ENCODE measurements at regions not wholly inside any gene's neighbourhood (a gene's known extent, or its start where the extent isn't known, plus 50 kb on each side); places are given as distances from the start of the nearest gene placed in this dataset.

DNA sequence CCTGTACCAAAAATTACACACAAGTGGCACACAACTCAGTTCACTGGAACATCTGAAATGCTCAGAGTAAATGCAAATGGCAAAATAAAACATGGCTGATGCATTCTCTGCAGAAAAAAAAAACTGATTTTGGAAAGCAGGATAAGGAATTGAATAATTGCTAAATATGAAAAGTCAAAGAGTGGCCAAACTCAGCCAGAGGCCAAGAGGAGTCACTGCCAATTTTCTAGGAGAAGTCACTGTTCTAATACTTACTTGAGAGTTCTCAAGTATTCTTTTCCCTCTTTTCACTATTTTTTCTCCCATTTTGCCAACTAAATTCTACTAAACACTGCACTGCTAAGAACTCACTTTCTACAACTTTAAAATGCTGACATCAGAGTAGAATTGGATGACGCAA, 1018.6 kb downstream of the TUSC7 start:
- no peak for TF ChIP-seq JUNB (IDR thresholded peaks at IDR 0.05; ENCODE audit: unreplicated experiment)
- no peak for TF ChIP-seq ZNF114 (CRISPR knock-in tag; IDR thresholded peaks at IDR 0.05)
- TF ChIP-seq EZH2 (IDR thresholded peaks at IDR 0.05; ENCODE audit: low read depth, unreplicated experiment): no peak
- TF ChIP-seq, protein P1, sequence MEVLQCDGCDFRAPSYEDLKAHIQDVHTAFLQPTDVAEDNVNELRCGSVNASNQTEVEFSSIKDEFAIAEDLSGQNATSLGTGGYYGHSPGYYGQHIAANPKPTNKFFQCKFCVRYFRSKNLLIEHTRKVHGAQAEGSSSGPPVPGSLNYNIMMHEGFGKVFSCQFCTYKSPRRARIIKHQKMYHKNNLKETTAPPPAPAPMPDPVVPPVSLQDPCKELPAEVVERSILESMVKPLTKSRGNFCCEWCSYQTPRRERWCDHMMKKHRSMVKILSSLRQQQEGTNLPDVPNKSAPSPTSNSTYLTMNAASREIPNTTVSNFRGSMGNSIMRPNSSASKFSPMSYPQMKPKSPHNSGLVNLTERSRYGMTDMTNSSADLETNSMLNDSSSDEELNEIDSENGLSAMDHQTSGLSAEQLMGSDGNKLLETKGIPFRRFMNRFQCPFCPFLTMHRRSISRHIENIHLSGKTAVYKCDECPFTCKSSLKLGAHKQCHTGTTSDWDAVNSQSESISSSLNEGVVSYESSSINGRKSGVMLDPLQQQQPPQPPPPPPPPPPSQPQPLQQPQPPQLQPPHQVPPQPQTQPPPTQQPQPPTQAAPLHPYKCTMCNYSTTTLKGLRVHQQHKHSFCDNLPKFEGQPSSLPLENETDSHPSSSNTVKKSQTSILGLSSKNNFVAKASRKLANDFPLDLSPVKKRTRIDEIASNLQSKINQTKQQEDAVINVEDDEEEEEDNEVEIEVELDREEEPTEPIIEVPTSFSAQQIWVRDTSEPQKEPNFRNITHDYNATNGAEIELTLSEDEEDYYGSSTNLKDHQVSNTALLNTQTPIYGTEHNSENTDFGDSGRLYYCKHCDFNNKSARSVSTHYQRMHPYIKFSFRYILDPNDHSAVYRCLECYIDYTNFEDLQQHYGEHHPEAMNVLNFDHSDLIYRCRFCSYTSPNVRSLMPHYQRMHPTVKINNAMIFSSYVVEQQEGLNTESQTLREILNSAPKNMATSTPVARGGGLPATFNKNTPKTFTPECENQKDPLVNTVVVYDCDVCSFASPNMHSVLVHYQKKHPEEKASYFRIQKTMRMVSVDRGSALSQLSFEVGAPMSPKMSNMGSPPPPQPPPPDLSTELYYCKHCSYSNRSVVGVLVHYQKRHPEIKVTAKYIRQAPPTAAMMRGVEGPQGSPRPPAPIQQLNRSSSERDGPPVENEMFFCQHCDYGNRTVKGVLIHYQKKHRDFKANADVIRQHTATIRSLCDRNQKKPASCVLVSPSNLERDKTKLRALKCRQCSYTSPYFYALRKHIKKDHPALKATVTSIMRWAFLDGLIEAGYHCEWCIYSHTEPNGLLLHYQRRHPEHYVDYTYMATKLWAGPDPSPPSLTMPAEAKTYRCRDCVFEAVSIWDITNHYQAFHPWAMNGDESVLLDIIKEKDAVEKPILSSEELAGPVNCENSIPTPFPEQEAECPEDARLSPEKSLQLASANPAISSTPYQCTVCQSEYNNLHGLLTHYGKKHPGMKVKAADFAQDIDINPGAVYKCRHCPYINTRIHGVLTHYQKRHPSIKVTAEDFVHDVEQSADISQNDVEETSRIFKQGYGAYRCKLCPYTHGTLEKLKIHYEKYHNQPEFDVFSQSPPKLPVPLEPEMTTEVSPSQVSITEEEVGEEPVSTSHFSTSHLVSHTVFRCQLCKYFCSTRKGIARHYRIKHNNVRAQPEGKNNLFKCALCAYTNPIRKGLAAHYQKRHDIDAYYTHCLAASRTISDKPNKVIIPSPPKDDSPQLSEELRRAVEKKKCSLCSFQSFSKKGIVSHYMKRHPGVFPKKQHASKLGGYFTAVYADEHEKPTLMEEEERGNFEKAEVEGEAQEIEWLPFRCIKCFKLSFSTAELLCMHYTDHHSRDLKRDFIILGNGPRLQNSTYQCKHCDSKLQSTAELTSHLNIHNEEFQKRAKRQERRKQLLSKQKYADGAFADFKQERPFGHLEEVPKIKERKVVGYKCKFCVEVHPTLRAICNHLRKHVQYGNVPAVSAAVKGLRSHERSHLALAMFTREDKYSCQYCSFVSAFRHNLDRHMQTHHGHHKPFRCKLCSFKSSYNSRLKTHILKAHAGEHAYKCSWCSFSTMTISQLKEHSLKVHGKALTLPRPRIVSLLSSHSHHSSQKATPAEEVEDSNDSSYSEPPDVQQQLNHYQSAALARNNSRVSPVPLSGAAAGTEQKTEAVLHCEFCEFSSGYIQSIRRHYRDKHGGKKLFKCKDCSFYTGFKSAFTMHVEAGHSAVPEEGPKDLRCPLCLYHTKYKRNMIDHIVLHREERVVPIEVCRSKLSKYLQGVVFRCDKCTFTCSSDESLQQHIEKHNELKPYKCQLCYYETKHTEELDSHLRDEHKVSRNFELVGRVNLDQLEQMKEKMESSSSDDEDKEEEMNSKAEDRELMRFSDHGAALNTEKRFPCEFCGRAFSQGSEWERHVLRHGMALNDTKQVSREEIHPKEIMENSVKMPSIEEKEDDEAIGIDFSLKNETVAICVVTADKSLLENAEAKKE (CRISPR knock-in tag; IDR thresholded peaks at IDR 0.05): no peak
- TF ChIP-seq, protein P2, sequence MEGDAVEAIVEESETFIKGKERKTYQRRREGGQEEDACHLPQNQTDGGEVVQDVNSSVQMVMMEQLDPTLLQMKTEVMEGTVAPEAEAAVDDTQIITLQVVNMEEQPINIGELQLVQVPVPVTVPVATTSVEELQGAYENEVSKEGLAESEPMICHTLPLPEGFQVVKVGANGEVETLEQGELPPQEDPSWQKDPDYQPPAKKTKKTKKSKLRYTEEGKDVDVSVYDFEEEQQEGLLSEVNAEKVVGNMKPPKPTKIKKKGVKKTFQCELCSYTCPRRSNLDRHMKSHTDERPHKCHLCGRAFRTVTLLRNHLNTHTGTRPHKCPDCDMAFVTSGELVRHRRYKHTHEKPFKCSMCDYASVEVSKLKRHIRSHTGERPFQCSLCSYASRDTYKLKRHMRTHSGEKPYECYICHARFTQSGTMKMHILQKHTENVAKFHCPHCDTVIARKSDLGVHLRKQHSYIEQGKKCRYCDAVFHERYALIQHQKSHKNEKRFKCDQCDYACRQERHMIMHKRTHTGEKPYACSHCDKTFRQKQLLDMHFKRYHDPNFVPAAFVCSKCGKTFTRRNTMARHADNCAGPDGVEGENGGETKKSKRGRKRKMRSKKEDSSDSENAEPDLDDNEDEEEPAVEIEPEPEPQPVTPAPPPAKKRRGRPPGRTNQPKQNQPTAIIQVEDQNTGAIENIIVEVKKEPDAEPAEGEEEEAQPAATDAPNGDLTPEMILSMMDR (conservative IDR thresholded peaks at IDR 0.05; ENCODE audit: low read depth in 2 of 2): no peak
- TF ChIP-seq NANOG (IDR thresholded peaks at IDR 0.05; ENCODE audit: borderline replicate concordance): no peak
- TF ChIP-seq CREB1 (CRISPR knock-in tag; IDR thresholded peaks at IDR 0.05; ENCODE audit: low read depth): no peak
- TF ChIP-seq POLR2AphosphoS5 (IDR thresholded peaks at IDR 0.05; ENCODE audit: low read depth): no peak
- no peak for TF ChIP-seq EZH2phosphoT487 (IDR thresholded peaks at IDR 0.05; ENCODE audit: unreplicated experiment)
- TF ChIP-seq STAT1 (IDR thresholded peaks at IDR 0.05; ENCODE audit: unreplicated experiment): no peak
- TF ChIP-seq, protein P3, sequence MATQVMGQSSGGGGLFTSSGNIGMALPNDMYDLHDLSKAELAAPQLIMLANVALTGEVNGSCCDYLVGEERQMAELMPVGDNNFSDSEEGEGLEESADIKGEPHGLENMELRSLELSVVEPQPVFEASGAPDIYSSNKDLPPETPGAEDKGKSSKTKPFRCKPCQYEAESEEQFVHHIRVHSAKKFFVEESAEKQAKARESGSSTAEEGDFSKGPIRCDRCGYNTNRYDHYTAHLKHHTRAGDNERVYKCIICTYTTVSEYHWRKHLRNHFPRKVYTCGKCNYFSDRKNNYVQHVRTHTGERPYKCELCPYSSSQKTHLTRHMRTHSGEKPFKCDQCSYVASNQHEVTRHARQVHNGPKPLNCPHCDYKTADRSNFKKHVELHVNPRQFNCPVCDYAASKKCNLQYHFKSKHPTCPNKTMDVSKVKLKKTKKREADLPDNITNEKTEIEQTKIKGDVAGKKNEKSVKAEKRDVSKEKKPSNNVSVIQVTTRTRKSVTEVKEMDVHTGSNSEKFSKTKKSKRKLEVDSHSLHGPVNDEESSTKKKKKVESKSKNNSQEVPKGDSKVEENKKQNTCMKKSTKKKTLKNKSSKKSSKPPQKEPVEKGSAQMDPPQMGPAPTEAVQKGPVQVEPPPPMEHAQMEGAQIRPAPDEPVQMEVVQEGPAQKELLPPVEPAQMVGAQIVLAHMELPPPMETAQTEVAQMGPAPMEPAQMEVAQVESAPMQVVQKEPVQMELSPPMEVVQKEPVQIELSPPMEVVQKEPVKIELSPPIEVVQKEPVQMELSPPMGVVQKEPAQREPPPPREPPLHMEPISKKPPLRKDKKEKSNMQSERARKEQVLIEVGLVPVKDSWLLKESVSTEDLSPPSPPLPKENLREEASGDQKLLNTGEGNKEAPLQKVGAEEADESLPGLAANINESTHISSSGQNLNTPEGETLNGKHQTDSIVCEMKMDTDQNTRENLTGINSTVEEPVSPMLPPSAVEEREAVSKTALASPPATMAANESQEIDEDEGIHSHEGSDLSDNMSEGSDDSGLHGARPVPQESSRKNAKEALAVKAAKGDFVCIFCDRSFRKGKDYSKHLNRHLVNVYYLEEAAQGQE (IDR thresholded peaks at IDR 0.05; ENCODE audit: unreplicated experiment): no peak
- TF ChIP-seq ZNF331 (CRISPR knock-in tag; IDR thresholded peaks at IDR 0.05; ENCODE audit: low read depth): no peak
- TF ChIP-seq, protein P4, sequence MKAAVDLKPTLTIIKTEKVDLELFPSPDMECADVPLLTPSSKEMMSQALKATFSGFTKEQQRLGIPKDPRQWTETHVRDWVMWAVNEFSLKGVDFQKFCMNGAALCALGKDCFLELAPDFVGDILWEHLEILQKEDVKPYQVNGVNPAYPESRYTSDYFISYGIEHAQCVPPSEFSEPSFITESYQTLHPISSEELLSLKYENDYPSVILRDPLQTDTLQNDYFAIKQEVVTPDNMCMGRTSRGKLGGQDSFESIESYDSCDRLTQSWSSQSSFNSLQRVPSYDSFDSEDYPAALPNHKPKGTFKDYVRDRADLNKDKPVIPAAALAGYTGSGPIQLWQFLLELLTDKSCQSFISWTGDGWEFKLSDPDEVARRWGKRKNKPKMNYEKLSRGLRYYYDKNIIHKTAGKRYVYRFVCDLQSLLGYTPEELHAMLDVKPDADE (IDR thresholded peaks at IDR 0.05): no peak
- Histone ChIP-seq H3K27me3 (ENCODE audit: insufficient read depth) (no peaks in the 10 kb centered on the region), H4K20me1 (replicated peaks; ENCODE audit: insufficient read depth) (no peaks in the 10 kb centered on the region), H3K36me3 (ENCODE audit: insufficient read depth) (no peaks in the 10 kb centered on the region), H3K9me2 (ENCODE audit: insufficient read depth) (no peaks in the 10 kb centered on the region), H3K4me2 (no peak overlapping the region), H3K27ac (ENCODE audit: low read depth) (no peak overlapping the region), H2AFZ (no peak overlapping the region), H3K4me1 (ENCODE audit: insufficient read depth) (no peaks in the 10 kb centered on the region), H3K4me3 (no peak overlapping the region), H3F3A (replicated peaks; ENCODE audit: low read depth) (no peaks in the 10 kb centered on the region), H3K79me2 (replicated peaks; ENCODE audit: insufficient read depth) (no peaks in the 10 kb centered on the region)
- DNase-seq (ENCODE audit: low spot score) (no peak), ATAC-seq (no peak)
- Mint-ChIP-seq H3K9me3 (no peaks in the 10 kb centered on the region), H3K27me3 (ENCODE audit: insufficient read depth, low read depth, poor library complexity) (no peaks in the 10 kb centered on the region), H3K36me3 (ENCODE audit: low read depth) (no peaks in the 10 kb centered on the region), H3K27ac (no peak overlapping the region), H3K4me3 (no peak overlapping the region), H3K4me1 (no peaks in the 10 kb centered on the region)

All from GM23338 (cell line).